HepG2 (cell line): ENCODE measurements at regions not wholly inside any gene's neighbourhood (a gene's known extent, or its start where the extent isn't known, plus 50 kb on each side); places are given as distances from the start of the nearest gene placed in this dataset.

Source experiments
- ATAC-seq: fragments of 200-7000 bp; cut with Tn5 transposase; 3 replicates; pipeline ENCODE4 v1.9.1; 2020; ENCODE audit warnings: mild to moderate bottlenecking, moderate library complexity
- BruUV-seq: library from RNA; stranded (reverse); fragments of 400-500 nt; replicated peaks from 2 replicates; lab custom pipeline; 2021; lab: Mats Ljungman, UMichigan
- CTCF ChIA-PET: fragments of 300-600 bp; formaldehyde crosslinking; extraction: SDS; loops from one replicate; lab custom pipeline; 2021; ENCODE audit warnings: low total read pairs, inconsistent platforms, low intra/inter-chr PET ratio; lab: Yijun Ruan, JAX
- POLR2A ChIA-PET: fragments of 350-600 bp; sonication (Branson Sonifier 250); formaldehyde crosslinking; loops from one replicate; lab custom pipeline; 2020; ENCODE audit warnings: antibody characterized with exemption, inconsistent platforms; lab: Yijun Ruan, JAX
- DNase-seq: peaks from one replicate; pipeline ENCODE4 v3.0.0-alpha.2; 2015; ENCODE audit warnings: low spot score
- FAIRE-seq: peaks from 3 replicates; lab custom pipeline; 2011; peaks lifted over from hg19 to GRCh38; lab: Jason Lieb, UNC
- H2AFZ ChIP-seq: one replicate; pipeline ENCODE4 v1.6.1; 2011; ENCODE audit warnings: low read length, inconsistent platforms
- H3K27ac ChIP-seq: fragments of 300-600 bp; 3 replicates; pipeline ENCODE4 v1.8.0; 2011; ENCODE audit warnings: mixed run types, mild to moderate bottlenecking, mixed read lengths, low read length, inconsistent platforms; ENCODE audit not compliant: insufficient read depth; ENCODE audit errors: extremely low read length
- H3K27me3 ChIP-seq, 2 experiments: fragments of 200-600 bp in 1 of 2; 2 replicates in 1 of 2; 3 replicates in 1 of 2; pipeline versions ENCODE4 v1.6.0 to v1.8.0; 2011; ENCODE audit warnings: low read length in 2 of 2, mild to moderate bottlenecking in 2 of 2, moderate library complexity in 2 of 2, inconsistent platforms in 1 of 2; ENCODE audit not compliant: insufficient read depth in 2 of 2, control insufficient read depth in 1 of 2
- H3K36me3 ChIP-seq, 2 experiments: fragments of 200-600 bp in 1 of 2; replicated peaks in 1 of 2; 2 replicates in 1 of 2; 3 replicates in 1 of 2; pipeline versions ENCODE4 v1.5.1 to v1.8.0; 2011; ENCODE audit warnings: low read length in 2 of 2, inconsistent platforms in 1 of 2; ENCODE audit not compliant: insufficient read depth in 2 of 2, control insufficient read depth in 1 of 2
- H3K4me1 ChIP-seq: 2 replicates; pipeline ENCODE4 v1.5.1; 2012; ENCODE audit warnings: low read length, inconsistent platforms; ENCODE audit not compliant: insufficient read depth
- H3K4me2 ChIP-seq: 2 replicates; pipeline ENCODE4 v1.6.0; 2011; ENCODE audit warnings: low read depth, low read length, inconsistent platforms
- H3K4me3 ChIP-seq, 3 experiments: fragments of 200-600 bp in 1 of 3; sonication (generic), shearing (Covaris generic) in 1 of 3; replicated peaks in 1 of 3; 2 replicates each; pipeline ENCODE4 v1.5.1; 2011 to 2016; ENCODE audit warnings: low read length in 3 of 3, inconsistent platforms in 2 of 3, low read depth in 2 of 3, mild to moderate bottlenecking in 2 of 3, control low read depth in 1 of 3, mixed read lengths in 1 of 3; ENCODE audit not compliant: insufficient read depth in 1 of 3
- H3K79me2 ChIP-seq: one replicate; pipeline ENCODE4 v1.6.1; 2011; ENCODE audit warnings: low read length, inconsistent platforms; ENCODE audit not compliant: insufficient read depth
- H3K9ac ChIP-seq: 2 replicates; pipeline ENCODE4 v1.6.0; 2011; ENCODE audit warnings: mild to moderate bottlenecking, low read depth, low read length, inconsistent platforms; ENCODE audit not compliant: insufficient read depth
- H3K9me3 ChIP-seq: 2 replicates; pipeline ENCODE4 v1.5.1; 2012; ENCODE audit warnings: mild to moderate bottlenecking, low read length
- H4K20me1 ChIP-seq: 2 replicates; pipeline ENCODE4 v1.6.0; 2011; ENCODE audit warnings: inconsistent platforms, mild to moderate bottlenecking, low read length, moderate library complexity; ENCODE audit not compliant: insufficient read depth
- HNF1B ChIP-seq: sonication (generic); formaldehyde crosslinking; IDR thresholded peaks from 2 replicates; pipeline ENCODE4 v1.5.1; 2020; ENCODE audit warnings: mild to moderate bottlenecking, moderate library complexity, missing genetic modification reagents
- MLX ChIP-seq: IDR thresholded peaks from 2 replicates; pipeline ENCODE4 v1.6.1; 2016
- REL ChIP-seq: sonication (generic); formaldehyde crosslinking; conservative IDR thresholded peaks from 2 replicates; pipeline ENCODE4 v1.8.0; 2022; ENCODE audit warnings: mild to moderate bottlenecking, missing genetic modification reagents, moderate library complexity
- SETDB1 ChIP-seq: sonication (generic); formaldehyde crosslinking; IDR thresholded peaks from 2 replicates; pipeline ENCODE4 v1.5.1; 2020; ENCODE audit warnings: missing genetic modification reagents, mild to moderate bottlenecking, borderline replicate concordance
- ZNF432 ChIP-seq: sonication (generic); formaldehyde crosslinking; IDR thresholded peaks from 2 replicates; pipeline ENCODE4 v1.5.0; 2020; ENCODE audit warnings: missing genetic modification reagents, mild to moderate bottlenecking, borderline replicate concordance
- ZNF572 ChIP-seq: sonication (generic); formaldehyde crosslinking; IDR thresholded peaks from 2 replicates; pipeline ENCODE4 v1.5.1; 2020; ENCODE audit warnings: mild to moderate bottlenecking, missing genetic modification reagents
- WGBS: methylation state at CpG from one replicate; pipeline ENCODE4 v1.1.6; 2017; ENCODE audit warnings: low lambda C conversion rate; 5-methylcytosine and 5-hydroxymethylcytosine counted together
- in situ Hi-C: cut with HindIII; loops from 2 replicates; pipeline ENCODE4 v1.10.0; 2017; ENCODE audit warnings: low pct_unique_long_range_greater_than_20kb; ENCODE audit not compliant: extremely low pct_ligation_motif_present
- intact Hi-C: fragments of 100-400 bp; cut with micrococcal nuclease; formaldehyde crosslinking; loops from one replicate; pipeline ENCODE4 v1.10.0; 2022; ENCODE audit not compliant: unreplicated experiment
- TF ChIP-seq, protein P1 (sequence below): sonication (generic); formaldehyde crosslinking; IDR thresholded peaks from 2 replicates; pipeline ENCODE4 v1.4.0; 2020; ENCODE audit warnings: missing genetic modification reagents, borderline replicate concordance

GRCh38 chr20:53852014-53852413, 218.4 kb downstream of the BCAS1 start:
- ChIA-PET POLR2A (interaction anchor here (1.3 to 1.4 kb wide), 2 partner anchors 14 to 51 kb away, joined by 3 to 5 read pairs; no protein-coding TSS in a partner anchor), CTCF (no interaction called here)
- intact Hi-C loops: no loop called here
- no peaks in the 10 kb centered on the region for H3K27me3 ChIP-seq
- no peaks in the 10 kb centered on the region for H4K20me1 ChIP-seq
- no peak overlapping the region for H3K4me3 ChIP-seq
- in situ Hi-C loops: no loop called here
- ATAC-seq: no peak
- H2AFZ ChIP-seq: no peak overlapping the region
- no peak for FAIRE-seq
- WGBS: 64% methylated on average over 3 of the region's 3 CpGs
- H3K9me3 ChIP-seq: no peaks in the 10 kb centered on the region
- no peak overlapping the region for H3K9ac ChIP-seq
- H3K27ac ChIP-seq: no peak overlapping the region
- peaks cover 34% of the 10 kb centered on the region for H3K4me1 ChIP-seq
- no peaks in the 10 kb centered on the region for H3K79me2 ChIP-seq
- no peak for DNase-seq
- no peak for TF ChIP-seq HNF1B (CRISPR knock-in tag)
- TF ChIP-seq SETDB1 (CRISPR knock-in tag): no peak
- TF ChIP-seq, protein P1, sequence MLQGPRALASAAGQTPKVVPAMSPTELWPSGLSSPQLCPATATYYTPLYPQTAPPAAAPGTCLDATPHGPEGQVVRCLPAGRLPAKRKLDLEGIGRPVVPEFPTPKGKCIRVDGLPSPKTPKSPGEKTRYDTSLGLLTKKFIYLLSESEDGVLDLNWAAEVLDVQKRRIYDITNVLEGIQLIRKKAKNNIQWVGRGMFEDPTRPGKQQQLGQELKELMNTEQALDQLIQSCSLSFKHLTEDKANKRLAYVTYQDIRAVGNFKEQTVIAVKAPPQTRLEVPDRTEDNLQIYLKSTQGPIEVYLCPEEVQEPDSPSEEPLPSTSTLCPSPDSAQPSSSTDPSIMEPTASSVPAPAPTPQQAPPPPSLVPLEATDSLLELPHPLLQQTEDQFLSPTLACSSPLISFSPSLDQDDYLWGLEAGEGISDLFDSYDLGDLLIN (CRISPR knock-in tag): no peak
- no peak for TF ChIP-seq MLX (CRISPR knock-in tag)
- no peak for TF ChIP-seq ZNF432 (CRISPR knock-in tag)
- TF ChIP-seq REL (CRISPR knock-in tag): no peak
- no peak for TF ChIP-seq ZNF572 (CRISPR knock-in tag)
- no TSS peak for BruUV-seq
- no peaks in the 10 kb centered on the region for H3K36me3 ChIP-seq
- H3K4me2 ChIP-seq: no peak overlapping the region
